Type B pancreatic cell (in vitro differentiated cells): ENCODE measurements at regions not wholly inside any gene's neighbourhood (a gene's known extent, or its start where the extent isn't known, plus 50 kb on each side); places are given as distances from the start of the nearest gene placed in this dataset.

ENCODE experiments used
- DNase-seq: peaks from one replicate; pipeline ENCODE4 v3.0.0; 2021; ENCODE audit warnings: mixed read lengths; ENCODE audit not compliant: unreplicated experiment; ENCODE audit errors: extremely low spot score
- H3K27ac Mint-ChIP-seq: 2 replicates; pipeline ENCODE4 v1.8.0; 2021; ENCODE audit warnings: mild to moderate bottlenecking, mixed read lengths
- H3K27me3 Mint-ChIP-seq: 2 replicates; pipeline ENCODE4 v1.8.0; 2021; ENCODE audit warnings: mixed read lengths
- H3K36me3 Mint-ChIP-seq: 2 replicates; pipeline ENCODE4 v1.8.0; 2021; ENCODE audit warnings: mixed read lengths
- H3K4me1 Mint-ChIP-seq: one replicate; pipeline ENCODE4 v1.8.0; 2021; ENCODE audit warnings: mixed read lengths; ENCODE audit not compliant: unreplicated experiment
- H3K4me3 Mint-ChIP-seq: 2 replicates; pipeline ENCODE4 v1.8.0; 2021; ENCODE audit warnings: mild to moderate bottlenecking, mixed read lengths
- H3K9me3 Mint-ChIP-seq: 2 replicates; pipeline ENCODE4 v1.8.0; 2021; ENCODE audit warnings: mixed read lengths
- CTCF ChIP-seq: fragments of 200-600 bp; sonication (generic); conservative IDR thresholded peaks from 2 replicates; pipeline ENCODE4 v1.5.0; 2021; ENCODE audit warnings: antibody characterized with exemption, mild to moderate bottlenecking

GRCh38 chrX:39640866-39641265, 456.9 kb downstream of the BCOR start:
- no peak for DNase-seq
- no peaks in the 10 kb centered on the region for H3K36me3 Mint-ChIP-seq
- TF ChIP-seq CTCF = no peak
- no peak overlapping the region for H3K27ac Mint-ChIP-seq
- peaks cover 27% of the 10 kb centered on the region for H3K4me1 Mint-ChIP-seq
- H3K27me3 Mint-ChIP-seq = peaks cover 2% of the 10 kb centered on the region
- peaks cover 13% of the 10 kb centered on the region for H3K9me3 Mint-ChIP-seq
- H3K4me3 Mint-ChIP-seq = no peak overlapping the region

- Mint-ChIP-seq H3K4me3 (peak overlapping the region; percentile 49), H3K9me3 (peaks cover 13% of the 10 kb centered on the region), H3K27ac (no peak overlapping the region), H3K4me1 (peaks cover 29% of the 10 kb centered on the region), H3K27me3 (peaks cover 2% of the 10 kb centered on the region), H3K36me3 (no peaks in the 10 kb centered on the region)
- no peak for DNase-seq
- TF ChIP-seq CTCF = no peak
Observed at GRCh38 chrX:39642071-39642470, 455.7 kb downstream of the BCOR start.

GRCh38 chrX:39643550-39643949, 454.2 kb downstream of the BCOR start:
- Mint-ChIP-seq H3K27me3 (peaks cover 2% of the 10 kb centered on the region), H3K36me3 (no peaks in the 10 kb centered on the region), H3K27ac (no peak overlapping the region), H3K4me1 (peaks cover 29% of the 10 kb centered on the region), H3K9me3 (peaks cover 13% of the 10 kb centered on the region), H3K4me3 (no peak overlapping the region)
- DNase-seq = no peak
- TF ChIP-seq CTCF = no peak

- H3K27me3 Mint-ChIP-seq = peaks cover 2% of the 10 kb centered on the region
- peak overlapping the region; percentile 60 for H3K27ac Mint-ChIP-seq
- no peak for DNase-seq
- H3K36me3 Mint-ChIP-seq = no peaks in the 10 kb centered on the region
- TF ChIP-seq CTCF = no peak
- no peak overlapping the region for H3K4me3 Mint-ChIP-seq
- H3K9me3 Mint-ChIP-seq = peaks cover 5% of the 10 kb centered on the region
- peaks cover 29% of the 10 kb centered on the region for H3K4me1 Mint-ChIP-seq
Observed at GRCh38 chrX:39645178-39645895, 452.4 kb downstream of the BCOR start.

- H3K9me3 Mint-ChIP-seq = no peaks in the 10 kb centered on the region
- no peak for DNase-seq
- no peak overlapping the region for H3K27ac Mint-ChIP-seq
- H3K36me3 Mint-ChIP-seq = no peaks in the 10 kb centered on the region
- peaks cover 20% of the 10 kb centered on the region for H3K4me1 Mint-ChIP-seq
- H3K27me3 Mint-ChIP-seq = peaks cover 11% of the 10 kb centered on the region
- no peak overlapping the region for H3K4me3 Mint-ChIP-seq
- TF ChIP-seq CTCF = no peak
Observed at GRCh38 chrX:39648548-39649254, 449.1 kb downstream of the BCOR start.
